ENCODE measurements at regions not wholly inside any gene's neighbourhood (a gene's known extent, or its start where the extent isn't known, plus 50 kb on each side); places are given as distances from the start of the nearest gene placed in this dataset.

- H3K4me1 ChIP-seq (replicated peaks in 1 of 2) = no peaks in the 10 kb centered on the region
- H3K27ac ChIP-seq = no peak overlapping the region
- no peaks in the 10 kb centered on the region for H3K27me3 ChIP-seq
- WGBS, 4 donors = 81 to 86% (median 84%) methylated on average over 3 of the region's 3 CpGs
- no peaks in the 10 kb centered on the region for H3K36me3 ChIP-seq (replicated peaks in 1 of 2)
- no peak overlapping the region for H3K4me3 ChIP-seq
- H3K9me3 ChIP-seq (replicated peaks in 1 of 3) = no peaks in the 10 kb centered on the region
- TF ChIP-seq CTCF (IDR thresholded peaks at IDR 0.05) = no peak
- TF ChIP-seq POLR2A (IDR thresholded peaks at IDR 0.05) = no peak
- no peak for DNase-seq
- intact Hi-C loops (cut with DNase I) = no loop called here
These were observed 374.7 kb upstream of the DYNLRB2 start for GRCh38 chr16:80166082-80166481.

GRCh38 chr16:80164966-80165550 lies 375.7 kb upstream of the DYNLRB2 start:
- no peak overlapping the region for H3K27ac ChIP-seq
- no peaks in the 10 kb centered on the region for H3K9me3 ChIP-seq (replicated peaks in 1 of 3)
- H3K4me1 ChIP-seq (replicated peaks in 1 of 2) = no peaks in the 10 kb centered on the region
- H3K36me3 ChIP-seq (replicated peaks in 1 of 2) = no peaks in the 10 kb centered on the region
- 71 to 87% (median 80%) methylated on average over 5 of the region's 5 CpGs for WGBS, 4 donors
- no peak overlapping the region for H3K4me3 ChIP-seq
- no peak for DNase-seq
- no peak for TF ChIP-seq CTCF (IDR thresholded peaks at IDR 0.05)
- no peak for TF ChIP-seq POLR2A (IDR thresholded peaks at IDR 0.05)
- H3K27me3 ChIP-seq = no peaks in the 10 kb centered on the region
- intact Hi-C loops (cut with DNase I) = no loop called here

- no peak for TF ChIP-seq POLR2A (IDR thresholded peaks at IDR 0.05)
- no peak for TF ChIP-seq CTCF (IDR thresholded peaks at IDR 0.05)
- DNase-seq = no peak
- intact Hi-C loops (cut with DNase I) = no loop called here
- Histone ChIP-seq H3K4me3 (no peak overlapping the region), H3K4me1 (replicated peaks in 1 of 2) (no peaks in the 10 kb centered on the region), H3K27me3 (no peaks in the 10 kb centered on the region), H3K27ac (no peak overlapping the region), H3K9me3 (replicated peaks in 1 of 3) (no peaks in the 10 kb centered on the region), H3K36me3 (replicated peaks in 1 of 2) (no peaks in the 10 kb centered on the region)
- 87 to 99% (median 88%) methylated on average over 4 of the region's 4 CpGs for WGBS, 4 donors
These were observed 377.5 kb upstream of the DYNLRB2 start for GRCh38 chr16:80163339-80163738.

- H3K27me3 ChIP-seq = no peaks in the 10 kb centered on the region
- no peak for TF ChIP-seq CTCF (IDR thresholded peaks at IDR 0.05)
- TF ChIP-seq POLR2A (IDR thresholded peaks at IDR 0.05) = no peak
- no peaks in the 10 kb centered on the region for H3K36me3 ChIP-seq (replicated peaks in 1 of 2)
- 76 to 85% (median 78%) methylated on average over 12 of the region's 12 CpGs for WGBS, 4 donors
- H3K4me3 ChIP-seq = no peak overlapping the region
- H3K27ac ChIP-seq = no peak overlapping the region
- intact Hi-C loops (cut with DNase I) = no loop called here
- H3K4me1 ChIP-seq (replicated peaks in 1 of 2) = no peaks in the 10 kb centered on the region
- DNase-seq = no peak
- H3K9me3 ChIP-seq (replicated peaks in 1 of 3) = no peaks in the 10 kb centered on the region
These were observed 378.7 kb upstream of the DYNLRB2 start for GRCh38 chr16:80161799-80162739.
